Keratinocyte (primary cell): ENCODE measurements at regions not wholly inside any gene's neighbourhood (a gene's known extent, or its start where the extent isn't known, plus 50 kb on each side); places are given as distances from the start of the nearest gene placed in this dataset.

Source experiments
- CTCF ChIP-seq, 3 experiments: IDR thresholded peaks in 1 of 3; conservative IDR thresholded peaks in 1 of 3; optimal IDR thresholded peaks in 1 of 3; 2 replicates in 2 of 3; 3 replicates in 1 of 3; pipeline versions ENCODE3 to v1.5.1; 2011; ENCODE audit warnings: low read length in 3 of 3, mild to moderate bottlenecking in 3 of 3, moderate library complexity in 2 of 3, control low read depth in 1 of 3, inconsistent platforms in 1 of 3; ENCODE audit not compliant: insufficient read depth in 2 of 3; ENCODE audit errors: extremely low read depth in 1 of 3
- EZH2 ChIP-seq: IDR thresholded peaks from one replicate; pipeline ENCODE4 v1.6.1; 2012; ENCODE audit warnings: inconsistent platforms, mild to moderate bottlenecking, low read length, moderate library complexity

GRCh38 chr2:194700116-194700515, 956.9 kb upstream of the SLC39A10 start:
- no peak for TF ChIP-seq CTCF (optimal IDR thresholded peaks at IDR 0.05 in 1 of 3, IDR thresholded peaks at IDR 0.05 in 1 of 3, conservative IDR thresholded peaks at IDR 0.05 in 1 of 3; ENCODE audit: extremely low read depth in 1 of 3, insufficient read depth in 2 of 3, low read length in 3 of 3)
- no peak for TF ChIP-seq EZH2
